H1 (cell line): ENCODE measurements at regions not wholly inside any gene's neighbourhood (a gene's known extent, or its start where the extent isn't known, plus 50 kb on each side); places are given as distances from the start of the nearest gene placed in this dataset.

ENCODE experiments used
- CTCF ChIA-PET: fragments of 300-600 bp; sonication (Branson Sonifier 250); formaldehyde crosslinking; loops from one replicate; lab custom pipeline; 2021; ENCODE audit not compliant: partially characterized antibody; lab: Charles Lee
- POLR2A ChIA-PET: fragments of 300-600 bp; sonication (Branson Sonifier 250); formaldehyde crosslinking; loops from one replicate; lab custom pipeline; 2021; ENCODE audit warnings: inconsistent platforms; ENCODE audit not compliant: partially characterized antibody; lab: Charles Lee
- DNase-seq, 2 experiments: peaks; one replicate each; pipeline versions ENCODE4 v3.0.0 to v3.0.0-alpha.2; 2010 to 2022; ENCODE audit warnings: low spot score in 2 of 2, low read depth in 1 of 2, mixed read lengths in 1 of 2
- FAIRE-seq: peaks from 2 replicates; lab custom pipeline; 2011; peaks lifted over from hg19 to GRCh38; lab: Jason Lieb, UNC
- H2AFZ ChIP-seq: 2 replicates; pipeline ENCODE4 v1.8.1; 2012; ENCODE audit warnings: low read length, inconsistent platforms
- H2AK5ac ChIP-seq: 2 replicates; pipeline ENCODE4 v1.6.1; 2013; ENCODE audit warnings: low read depth, low read length
- H2BK120ac ChIP-seq: replicated peaks from 2 replicates; pipeline ENCODE3; 2013; ENCODE audit warnings: low read depth, low read length, inconsistent platforms
- H2BK12ac ChIP-seq: 2 replicates; pipeline ENCODE4 v1.6.1; 2013; ENCODE audit warnings: low read depth, low read length
- H2BK15ac ChIP-seq: 2 replicates; pipeline ENCODE4 v1.6.1; 2013; ENCODE audit warnings: low read length
- H2BK20ac ChIP-seq: 2 replicates; pipeline ENCODE4 v1.6.1; 2013; ENCODE audit warnings: low read length
- H2BK5ac ChIP-seq: 2 replicates; pipeline ENCODE4 v1.6.1; 2013; ENCODE audit warnings: low read depth, low read length
- H3K14ac ChIP-seq: 2 replicates; pipeline ENCODE4 v1.6.1; 2013; ENCODE audit warnings: inconsistent platforms; ENCODE audit not compliant: insufficient read length
- H3K18ac ChIP-seq: 2 replicates; pipeline ENCODE4 v1.6.1; 2013; ENCODE audit warnings: low read length; ENCODE audit errors: extremely low read depth
- H3K23ac ChIP-seq: 2 replicates; pipeline ENCODE4 v1.6.1; 2013; ENCODE audit warnings: inconsistent platforms; ENCODE audit not compliant: insufficient read length
- H3K23me2 ChIP-seq: 2 replicates; pipeline ENCODE4 v1.6.1; 2013; ENCODE audit warnings: low read depth, low read length
- H3K27ac ChIP-seq: 2 replicates; pipeline ENCODE4 v1.6.1; 2011; ENCODE audit warnings: low read depth, low read length, inconsistent platforms
- H3K27me3 ChIP-seq, 4 experiments: replicated peaks in 1 of 4; 1 replicate in 1 of 4; 2 replicates in 3 of 4; pipeline versions ENCODE4 v1.6.1 to v1.8.1; 2011 to 2013; ENCODE audit warnings: low read length in 3 of 4, mild to moderate bottlenecking in 3 of 4, inconsistent platforms in 2 of 4, mixed read lengths in 2 of 4, moderate library complexity in 1 of 4; ENCODE audit not compliant: control insufficient read depth in 3 of 4, insufficient read depth in 3 of 4; ENCODE audit errors: extremely low read depth in 1 of 4
- H3K36me3 ChIP-seq, 4 experiments: 2 replicates each; pipeline versions ENCODE4 v1.6.1 to v1.8.1; 2011 to 2013; ENCODE audit warnings: mild to moderate bottlenecking in 4 of 4, low read length in 3 of 4, moderate library complexity in 2 of 4, control low read depth in 1 of 4, inconsistent platforms in 1 of 4; ENCODE audit not compliant: insufficient read depth in 4 of 4, control insufficient read depth in 2 of 4
- H3K4ac ChIP-seq: replicated peaks from 2 replicates; pipeline ENCODE3; 2013; ENCODE audit warnings: low read length, low read depth, mixed read lengths, inconsistent platforms; ENCODE audit not compliant: insufficient read length
- H3K4me1 ChIP-seq, 4 experiments: replicated peaks in 1 of 4; 1 replicate in 1 of 4; 2 replicates in 3 of 4; pipeline versions ENCODE4 v1.6.1 to v1.8.1; 2011 to 2013; ENCODE audit warnings: low read length in 3 of 4, inconsistent platforms in 2 of 4, mixed read lengths in 1 of 4; ENCODE audit not compliant: insufficient read depth in 4 of 4, control insufficient read depth in 3 of 4
- H3K4me2 ChIP-seq, 2 experiments: 2 replicates each; pipeline versions ENCODE4 v1.6.1 to v1.8.1; 2011 to 2013; ENCODE audit warnings: low read depth in 2 of 2, low read length in 2 of 2, control low read depth in 1 of 2, inconsistent platforms in 1 of 2, mild to moderate bottlenecking in 1 of 2; ENCODE audit not compliant: insufficient read depth in 1 of 2
- H3K4me3 ChIP-seq, 4 experiments: fragments of 200-600, 300-600 bp in 1 of 4; sonication (generic), shearing (Covaris generic), sonication (Bioruptor Twin) in 1 of 4; 2 replicates each; pipeline versions ENCODE4 v1.5.1 to v1.8.1; 2011 to 2016; ENCODE audit warnings: low read length in 4 of 4, low read depth in 3 of 4, control low read depth in 2 of 4, inconsistent platforms in 2 of 4, mild to moderate bottlenecking in 2 of 4, mixed read lengths in 1 of 4, moderate library complexity in 1 of 4; ENCODE audit not compliant: insufficient read depth in 2 of 4; ENCODE audit errors: extremely low read depth in 1 of 4
- H3K56ac ChIP-seq: replicated peaks from 2 replicates; pipeline ENCODE3; 2013; ENCODE audit warnings: low read depth, mild to moderate bottlenecking, mixed read lengths, low read length, inconsistent platforms; ENCODE audit not compliant: insufficient read length
- H3K79me1 ChIP-seq: 2 replicates; pipeline ENCODE4 v1.6.1; 2013; ENCODE audit warnings: low read depth, low read length, control low read depth
- H3K79me2 ChIP-seq, 2 experiments: 2 replicates each; pipeline versions ENCODE4 v1.6.1 to v1.8.1; 2012 to 2013; ENCODE audit warnings: low read length in 2 of 2, mild to moderate bottlenecking in 2 of 2, inconsistent platforms in 1 of 2; ENCODE audit not compliant: insufficient read depth in 2 of 2, control insufficient read depth in 1 of 2
- H3K9ac ChIP-seq, 4 experiments: replicated peaks in 1 of 4; 1 replicate in 1 of 4; 2 replicates in 3 of 4; pipeline versions ENCODE4 v1.6.1 to v1.8.1; 2011 to 2013; ENCODE audit warnings: low read depth in 3 of 4, low read length in 3 of 4, control low read depth in 2 of 4, mild to moderate bottlenecking in 2 of 4, moderate library complexity in 2 of 4, inconsistent platforms in 1 of 4; ENCODE audit errors: extremely low read depth in 1 of 4
- H3K9me3 ChIP-seq, 2 experiments: 2 replicates each; pipeline versions ENCODE4 v1.6.1 to v1.8.1; 2012 to 2013; ENCODE audit warnings: mild to moderate bottlenecking in 2 of 2, moderate library complexity in 2 of 2, control low read depth in 1 of 2, inconsistent platforms in 1 of 2, low read depth in 1 of 2, low read length in 1 of 2, mixed read lengths in 1 of 2; ENCODE audit not compliant: insufficient read depth in 2 of 2
- H4K20me1 ChIP-seq, 2 experiments: replicated peaks in 1 of 2; 2 replicates each; pipeline versions ENCODE3 to v1.8.1; 2011 to 2013; ENCODE audit warnings: inconsistent platforms in 2 of 2, low read length in 2 of 2, mild to moderate bottlenecking in 1 of 2; ENCODE audit not compliant: insufficient read depth in 2 of 2, control insufficient read depth in 1 of 2
- H4K5ac ChIP-seq: 2 replicates; pipeline ENCODE4 v1.6.1; 2013; ENCODE audit warnings: low read length, low read depth, mixed read lengths, inconsistent platforms; ENCODE audit not compliant: insufficient read length
- H4K8ac ChIP-seq: 2 replicates; pipeline ENCODE4 v1.8.0; 2013; ENCODE audit warnings: mild to moderate bottlenecking, moderate library complexity, low read length, inconsistent platforms; ENCODE audit not compliant: insufficient read depth; ENCODE audit errors: extremely low read depth
- H4K91ac ChIP-seq: replicated peaks from 2 replicates; pipeline ENCODE3; 2013; ENCODE audit warnings: low read length, mixed read lengths, inconsistent platforms; ENCODE audit not compliant: insufficient read length
- CTCF ChIP-seq, 3 experiments: IDR thresholded peaks; 1 replicate in 2 of 3; 2 replicates in 1 of 3; pipeline versions ENCODE4 v1.5.1 to v1.6.1; 2011; ENCODE audit warnings: low read length in 3 of 3, mild to moderate bottlenecking in 3 of 3, inconsistent platforms in 2 of 3, low read depth in 1 of 3, moderate library complexity in 1 of 3; ENCODE audit not compliant: insufficient read depth in 1 of 3; ENCODE audit errors: control extremely low read depth in 1 of 3
- JUND ChIP-seq: IDR thresholded peaks from 2 replicates; pipeline ENCODE4 v1.6.1; 2011; ENCODE audit warnings: mild to moderate bottlenecking, improper control_type of control experiment, low read length
- KDM4A ChIP-seq: IDR thresholded peaks from one replicate; pipeline ENCODE4 v1.7.1; 2012; ENCODE audit warnings: low read depth, mild to moderate bottlenecking, moderate library complexity, low read length, inconsistent platforms; ENCODE audit not compliant: severe bottlenecking
- NANOG ChIP-seq: IDR thresholded peaks from 2 replicates; pipeline ENCODE4 v1.6.1; 2011; ENCODE audit warnings: low read length, low read depth, mild to moderate bottlenecking, inconsistent platforms; ENCODE audit not compliant: insufficient read depth, poor library complexity, severe bottlenecking
- NRF1 ChIP-seq: IDR thresholded peaks from 2 replicates; pipeline ENCODE4 v1.6.1; 2011; ENCODE audit warnings: mild to moderate bottlenecking, low read depth, low read length, improper control_type of control experiment
- PHF8 ChIP-seq: fragments of 200-600 bp; sonication (generic); conservative IDR thresholded peaks from 2 replicates; pipeline ENCODE4 v1.7.1; 2012; ENCODE audit warnings: low read depth, mild to moderate bottlenecking, inconsistent platforms, low read length, moderate library complexity
- POLR2AphosphoS5 ChIP-seq: IDR thresholded peaks from 2 replicates; pipeline ENCODE4 v1.6.1; 2011; ENCODE audit warnings: low read depth, low read length
- RNF2 ChIP-seq: fragments of 200-900, 300-1000 bp; sonication (generic); IDR thresholded peaks from 2 replicates; pipeline ENCODE4 v1.7.1; 2016; ENCODE audit warnings: borderline replicate concordance, low read depth, mild to moderate bottlenecking, antibody characterized with exemption, low read length; ENCODE audit not compliant: poor library complexity, severe bottlenecking; ENCODE audit errors: missing control alignments
- RXRA ChIP-seq: IDR thresholded peaks from 2 replicates; pipeline ENCODE4 v1.6.1; 2011; ENCODE audit warnings: low read depth, mild to moderate bottlenecking, low read length, moderate library complexity; ENCODE audit not compliant: insufficient read depth
- ZNF274 ChIP-seq: IDR thresholded peaks from 2 replicates; pipeline ENCODE4 v1.7.0; 2012; ENCODE audit warnings: low read length, borderline replicate concordance; ENCODE audit errors: extremely low read depth
- WGBS, 2 experiments: shearing (Covaris generic) in 1 of 2; methylation state at CpG; one replicate each; pipeline versions ENCODE4 v1.1.6 to v1.1.7; 2013 to 2015; ENCODE audit warnings: low lambda C conversion rate in 2 of 2, mixed read lengths in 2 of 2, inconsistent platforms in 1 of 2, low coverage in 1 of 2, missing lambda C conversion rate in 1 of 2; ENCODE audit not compliant: insufficient replicate concordance in 2 of 2, insufficient coverage in 1 of 2, insufficient read length in 1 of 2; ENCODE audit errors: extremely low coverage in 1 of 2, missing lambda C conversion rate in 1 of 2; 5-methylcytosine and 5-hydroxymethylcytosine counted together
- TF ChIP-seq, protein P1 (sequence below): IDR thresholded peaks from 2 replicates; pipeline ENCODE4 v1.6.1; 2011; ENCODE audit warnings: low read depth, mild to moderate bottlenecking, low read length; ENCODE audit not compliant: insufficient read depth

- Histone ChIP-seq H2BK20ac (no peak overlapping the region), H3K79me2 (no peaks in the 10 kb centered on the region), H2AK5ac (no peak overlapping the region), H3K14ac (no peak overlapping the region), H3K4me3 (no peak overlapping the region), H4K8ac (no peak overlapping the region), H3K56ac (no peak overlapping the region), H3K4ac (no peak overlapping the region), H4K5ac (no peak overlapping the region), H3K23me2 (no peaks in the 10 kb centered on the region), H4K20me1 (no peaks in the 10 kb centered on the region), H3K27me3 (no peaks in the 10 kb centered on the region), H4K91ac (no peak overlapping the region), H2BK12ac (no peak overlapping the region), H3K4me1 (no peaks in the 10 kb centered on the region), H2BK120ac (no peak overlapping the region), H3K9ac (no peak overlapping the region), H3K4me2 (no peak overlapping the region), H3K36me3 (no peaks in the 10 kb centered on the region), H3K27ac (no peak overlapping the region), H2BK5ac (no peak overlapping the region), H3K18ac (no peak overlapping the region), H3K9me3 (peaks cover 0 to 3% of the 10 kb centered on the region in 2 experiments; a peak in 2 of 4 replicates), H2AFZ (no peak overlapping the region), H2BK15ac (no peak overlapping the region), H3K79me1 (no peaks in the 10 kb centered on the region), H3K23ac (no peak overlapping the region)
- FAIRE-seq (no peak), DNase-seq (no peak)
- ChIA-PET POLR2A (no interaction called here), CTCF (no interaction called here)
- WGBS, 2 experiments = 95% methylated on average over 2 of the region's 2 CpGs; no CpG with 5 or more reads in 1 of the 2 experiments
- TF ChIP-seq NANOG = no peak
- no peak for TF ChIP-seq JUND
- TF ChIP-seq RXRA = no peak
- no peak for TF ChIP-seq RNF2
- TF ChIP-seq POLR2AphosphoS5 = no peak
- no peak for TF ChIP-seq ZNF274
- TF ChIP-seq KDM4A = no peak
- no peak for TF ChIP-seq CTCF (IDR thresholded peaks at IDR 0.05; ENCODE audit: control extremely low read depth in 1 of 3, insufficient read depth in 1 of 3, low read depth in 1 of 3, low read length in 3 of 3)
- TF ChIP-seq PHF8 = no peak
- TF ChIP-seq, protein P1, sequence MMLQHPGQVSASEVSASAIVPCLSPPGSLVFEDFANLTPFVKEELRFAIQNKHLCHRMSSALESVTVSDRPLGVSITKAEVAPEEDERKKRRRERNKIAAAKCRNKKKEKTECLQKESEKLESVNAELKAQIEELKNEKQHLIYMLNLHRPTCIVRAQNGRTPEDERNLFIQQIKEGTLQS = no peak
- no peak for TF ChIP-seq NRF1
These were observed 134.4 kb downstream of the WNT5A start for GRCh38 chr3:55352668-55353067.
